UCSD-AML1 (cell line): ENCODE measurements at regions not wholly inside any gene's neighbourhood (a gene's known extent, or its start where the extent isn't known, plus 50 kb on each side); places are given as distances from the start of the nearest gene placed in this dataset.

Experiments used
- DNase-seq: peaks from one replicate; lab custom pipeline; 2025; ENCODE audit not compliant: unreplicated experiment; lab: John Stamatoyannopoulos, UW

DNA sequence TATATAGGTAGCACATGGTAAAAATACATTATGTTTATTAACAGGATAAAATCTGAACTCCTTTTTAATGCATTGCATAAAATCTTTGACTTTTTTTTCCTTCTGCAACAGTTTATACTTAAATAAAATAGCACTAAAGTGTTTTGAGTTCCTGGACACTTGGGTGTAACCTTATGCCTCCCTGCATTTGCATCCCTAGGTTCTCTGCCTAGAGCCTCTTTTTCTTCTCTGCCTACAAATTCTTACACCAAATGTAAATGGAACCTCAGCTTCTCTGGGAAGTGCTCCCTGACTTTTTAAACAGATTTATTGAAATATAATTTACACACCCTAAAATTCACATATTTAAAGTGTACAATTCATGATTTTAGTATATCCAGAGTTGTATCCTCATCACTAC lies 1017.6 kb downstream of the CNTNAP5 start:
- DNase-seq: no peak

DNA sequence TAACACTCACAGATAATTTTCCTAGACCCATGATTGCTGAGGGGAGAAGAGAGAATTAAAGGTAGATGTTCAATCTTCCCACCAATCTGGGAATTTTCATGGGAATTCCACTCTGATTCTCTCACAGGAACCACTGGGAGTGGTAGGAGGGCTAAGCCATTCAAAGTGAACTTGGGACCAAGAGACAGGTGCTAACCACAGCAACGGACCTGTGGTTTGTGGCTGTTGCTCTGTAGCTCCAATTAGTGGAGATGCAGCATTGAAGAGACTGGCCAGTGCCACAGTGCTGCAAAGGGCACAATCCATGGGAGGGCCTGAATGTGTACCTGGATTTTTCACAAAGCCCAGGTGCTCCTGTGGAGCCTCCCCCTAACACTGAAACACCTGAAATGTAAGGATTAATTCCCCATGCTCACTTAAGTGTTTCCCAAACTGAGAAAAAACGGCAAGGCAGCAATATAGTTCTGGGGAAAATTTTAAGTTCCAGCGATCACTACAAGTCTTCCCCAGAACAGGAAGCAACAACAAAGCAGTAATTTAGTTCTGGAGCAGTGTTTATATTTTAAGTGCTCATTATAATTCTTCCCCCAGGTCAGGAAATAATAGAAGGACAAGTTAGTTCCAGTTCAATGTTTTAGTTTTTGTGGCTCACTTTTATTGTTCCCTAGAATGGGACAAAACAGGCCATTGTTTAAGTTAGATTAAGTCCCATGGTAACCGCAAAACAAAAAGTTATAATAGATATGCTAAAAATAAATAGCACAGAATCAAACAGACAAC lies 1045.8 kb downstream of the CNTNAP5 start:
- no peak for DNase-seq

DNA sequence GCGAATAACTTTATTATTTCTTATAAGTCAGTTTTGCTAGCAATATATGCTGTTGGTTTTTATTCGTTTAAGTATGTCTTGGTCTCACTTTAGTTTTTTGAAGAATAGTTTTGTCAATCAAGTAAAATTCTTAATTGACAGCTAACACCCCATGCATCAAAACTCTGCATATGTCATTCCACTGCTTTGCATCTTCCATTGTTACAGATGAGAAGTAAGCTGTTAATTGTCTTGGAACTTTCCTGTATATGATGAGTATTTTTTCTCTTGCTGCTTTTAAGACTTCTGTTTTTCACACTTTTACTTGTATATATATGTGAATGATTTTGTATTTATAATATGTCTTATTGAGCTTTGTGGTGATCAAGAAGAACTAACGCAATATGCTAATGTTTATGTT lies 1048.4 kb downstream of the CNTNAP5 start:
- DNase-seq: no peak

DNA sequence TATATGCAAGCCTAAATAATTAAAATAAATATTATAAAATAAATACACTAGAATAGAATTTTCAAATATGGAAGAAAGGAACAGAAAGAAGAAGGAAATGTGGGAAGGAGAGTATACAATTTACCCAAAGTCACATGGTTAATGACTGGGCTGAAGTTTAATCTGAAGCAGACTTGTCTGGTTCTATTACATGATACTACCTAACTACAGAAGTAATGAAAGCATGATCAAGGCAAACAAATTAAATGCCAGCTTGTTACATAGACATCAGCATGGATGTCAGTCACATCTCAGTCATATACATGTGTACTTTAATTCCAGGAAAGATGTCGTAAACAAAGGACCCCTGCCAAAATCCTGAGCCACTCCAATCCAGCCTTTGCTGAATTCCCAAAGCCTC lies 1060.8 kb downstream of the CNTNAP5 start:
- DNase-seq: no peak

DNA sequence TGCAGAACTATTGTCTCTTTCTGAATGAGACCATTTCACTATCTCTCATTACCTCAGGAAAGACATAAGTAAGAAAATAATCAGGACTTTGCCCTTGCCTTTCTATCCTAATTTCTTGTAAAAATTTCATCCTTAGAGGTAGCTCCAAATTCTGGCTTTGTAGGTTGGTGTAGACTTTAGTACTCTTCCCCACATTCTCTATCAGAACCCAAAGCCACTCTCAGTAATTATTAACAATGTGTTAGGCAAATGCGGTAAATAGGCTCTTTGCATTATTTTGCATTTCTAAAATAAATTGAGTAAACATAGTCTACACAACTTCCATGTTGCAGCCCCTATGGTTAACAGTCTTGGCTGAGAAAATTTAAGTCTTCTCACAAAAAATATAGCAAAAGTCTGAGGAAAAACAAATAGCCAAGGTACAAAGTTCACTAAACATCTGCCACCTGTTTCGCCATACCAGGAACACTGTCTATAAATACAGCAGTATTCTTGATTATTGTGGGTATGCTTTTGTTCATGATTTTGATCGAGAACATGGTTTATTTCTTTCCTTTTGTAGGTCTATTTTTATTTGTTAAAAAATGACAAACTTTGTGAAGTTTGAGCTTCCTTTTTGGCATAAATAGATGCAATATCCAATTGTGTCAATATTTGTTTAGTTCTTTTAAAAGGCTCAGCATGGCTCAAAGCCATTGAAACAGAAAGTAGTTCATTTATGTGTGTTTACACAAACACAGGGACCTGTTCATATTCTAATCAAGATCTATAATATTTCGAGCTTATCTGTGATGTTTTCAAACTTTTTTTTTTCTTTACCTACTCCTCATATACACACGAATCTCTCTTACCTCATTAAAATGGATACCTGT lies 1061.5 kb downstream of the CNTNAP5 start:
- no peak for DNase-seq

DNA sequence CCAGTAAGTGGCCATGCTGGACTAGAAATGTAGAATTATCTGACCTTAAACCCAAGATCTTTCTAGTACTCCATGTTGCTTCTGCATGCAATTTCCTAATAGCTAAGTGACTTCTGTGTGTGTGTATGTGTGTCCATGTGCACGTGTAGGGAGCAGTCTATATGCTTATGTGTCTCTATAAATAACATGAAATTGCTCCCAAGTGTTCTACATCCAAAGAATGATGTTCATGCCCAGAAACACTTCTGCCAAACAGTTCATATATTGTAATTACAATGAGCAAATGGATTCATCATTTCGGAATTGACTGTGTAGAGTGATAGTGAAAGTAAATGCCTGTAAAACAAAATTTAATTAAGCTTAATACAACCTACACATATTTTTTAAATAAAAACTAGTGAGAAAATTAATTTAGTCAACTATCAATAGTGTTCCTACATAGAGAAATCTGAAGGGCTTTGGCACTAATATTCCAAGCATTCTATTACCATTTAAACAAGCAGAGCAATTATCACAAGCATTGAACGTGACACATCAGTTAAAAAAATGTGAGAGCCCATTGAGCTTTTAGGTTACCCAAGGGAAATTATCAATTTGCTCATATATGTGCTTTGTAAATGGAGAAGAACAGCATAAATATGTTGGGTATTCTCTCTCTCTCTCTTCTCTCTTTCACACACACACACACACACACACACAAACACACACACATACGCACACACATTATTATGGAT lies 1067.4 kb downstream of the CNTNAP5 start:
- no peak for DNase-seq

DNA sequence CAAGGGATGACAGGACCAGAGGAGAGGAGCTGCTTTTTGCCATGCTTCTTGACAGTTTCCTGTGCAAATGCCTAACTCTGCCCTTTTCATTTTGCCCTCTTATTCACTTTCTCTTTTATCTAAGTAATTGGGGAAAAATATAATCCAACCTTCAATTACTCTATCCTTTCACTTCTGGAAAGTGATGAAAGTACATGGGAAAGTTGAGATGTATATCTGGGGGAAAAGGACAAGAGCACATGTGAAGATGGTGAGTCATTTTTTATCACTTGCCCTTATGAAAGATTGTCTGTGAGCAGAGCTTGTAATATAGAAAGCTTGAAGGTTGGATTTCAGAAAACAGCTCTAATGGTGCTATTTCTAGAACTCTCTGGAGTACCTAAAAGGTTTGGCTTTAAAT lies 1070.7 kb downstream of the CNTNAP5 start:
- no peak for DNase-seq

DNA sequence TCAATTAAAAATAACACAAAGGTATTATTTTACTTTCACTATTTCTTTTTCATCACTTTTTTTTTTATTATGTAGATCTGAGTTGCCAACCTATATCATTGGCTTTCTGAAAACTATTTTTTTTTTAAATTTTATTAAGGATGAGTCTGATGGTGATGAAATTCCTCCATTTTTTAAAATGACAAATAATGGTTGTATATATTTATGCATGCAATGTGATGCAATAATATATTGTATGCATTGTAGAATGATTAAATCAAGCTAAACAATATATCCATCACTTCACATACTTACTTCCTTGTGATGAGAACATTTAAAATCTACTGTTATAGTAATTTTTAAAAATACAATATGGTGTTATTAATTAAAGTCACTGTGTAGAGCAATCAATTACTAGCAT lies 1081.6 kb downstream of the CNTNAP5 start:
- DNase-seq: no peak

DNA sequence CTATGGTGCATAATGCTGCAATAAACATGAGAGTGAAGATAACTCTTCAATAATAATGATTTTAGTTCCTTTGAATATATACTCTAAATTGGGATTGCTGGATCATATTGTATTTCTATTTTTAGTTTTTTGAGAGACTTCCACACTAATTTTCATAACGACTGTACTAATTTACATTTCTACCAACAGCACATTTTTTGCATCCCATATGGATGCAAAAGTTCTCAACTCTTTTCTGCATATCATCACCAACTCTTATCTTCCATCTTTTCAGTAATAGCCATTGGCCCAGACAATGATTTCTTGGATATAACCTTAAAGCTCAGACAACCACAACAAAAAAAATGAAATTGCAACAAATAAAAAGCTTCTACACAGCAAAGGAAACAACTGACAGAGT lies 1082.4 kb downstream of the CNTNAP5 start:
- no peak for DNase-seq

DNA sequence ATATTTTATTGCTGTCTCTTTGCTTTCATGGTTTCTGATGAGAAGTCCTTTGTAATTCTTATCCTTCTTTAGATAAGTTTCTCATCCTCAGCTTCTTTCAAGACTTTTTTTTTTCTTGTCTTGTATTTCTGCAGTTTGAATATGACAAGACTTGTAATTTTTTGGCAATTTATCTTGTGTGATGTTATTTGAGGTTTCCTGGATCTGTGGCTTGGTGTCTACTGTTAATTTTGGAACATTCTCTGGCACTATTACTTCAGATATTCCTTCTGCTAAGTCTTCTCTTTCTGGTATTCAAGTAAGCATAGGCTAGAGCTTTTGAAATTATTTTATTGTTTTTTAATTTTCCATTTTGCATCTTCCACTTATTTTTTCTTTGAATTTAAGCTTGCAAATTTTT lies 1083.2 kb downstream of the CNTNAP5 start:
- DNase-seq: no peak

DNA sequence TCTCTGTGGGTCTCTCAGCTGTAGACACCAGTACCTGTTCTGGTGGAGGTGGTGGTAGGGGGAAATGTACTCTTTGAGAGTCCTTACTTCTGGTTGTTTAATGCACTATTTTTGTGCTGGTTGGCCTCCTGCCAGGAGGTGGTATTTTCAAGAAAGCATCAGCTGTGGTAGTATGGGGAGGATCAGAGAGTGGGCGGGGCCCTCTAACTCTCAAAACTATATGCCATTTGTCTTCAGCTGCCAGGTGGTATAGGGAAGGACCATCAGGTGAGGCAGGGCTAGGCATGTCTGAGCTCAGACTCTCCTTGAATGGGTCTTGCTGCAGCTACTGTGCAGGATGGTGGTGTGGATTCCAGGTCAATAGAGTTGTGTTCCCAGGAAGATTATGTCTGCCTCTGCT lies 1100.8 kb downstream of the CNTNAP5 start:
- DNase-seq: no peak

DNA sequence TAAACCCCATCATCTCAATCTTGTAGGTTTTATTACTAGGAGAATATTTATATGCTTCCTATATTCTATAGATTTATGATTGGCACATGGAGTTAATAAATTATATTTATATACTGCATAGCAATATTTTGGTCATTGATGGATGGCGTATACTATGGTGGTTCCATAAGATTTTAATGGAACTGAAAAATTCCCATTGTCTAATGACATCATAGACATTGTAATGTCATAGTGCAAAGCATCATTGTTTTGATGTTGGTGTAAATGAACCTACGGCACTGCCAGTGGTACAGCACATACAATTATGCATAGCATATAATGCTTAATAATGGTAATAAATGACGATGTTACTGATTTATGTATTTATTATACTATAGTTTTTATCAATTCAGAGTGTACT lies 1135.9 kb downstream of the CNTNAP5 start:
- no peak for DNase-seq

DNA sequence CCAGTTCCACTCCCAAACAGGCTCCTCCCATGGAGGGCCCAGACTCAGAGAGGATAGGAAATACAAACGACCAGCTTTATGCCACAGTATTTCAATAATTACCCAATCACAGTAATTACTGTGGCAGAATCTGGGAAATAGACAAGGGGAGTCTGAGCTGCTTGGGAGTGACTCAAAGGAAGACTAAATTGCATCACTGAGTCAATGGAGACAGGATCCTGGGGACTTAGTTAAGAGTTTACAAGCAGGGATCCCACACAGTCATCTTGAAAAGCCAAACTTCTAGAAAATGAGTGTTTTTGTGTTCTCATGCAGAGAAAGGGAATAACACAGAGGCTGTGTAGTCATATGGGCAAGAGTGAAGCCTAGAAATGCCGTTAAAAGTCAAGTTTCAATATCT lies 1142.1 kb downstream of the CNTNAP5 start:
- no peak for DNase-seq

DNA sequence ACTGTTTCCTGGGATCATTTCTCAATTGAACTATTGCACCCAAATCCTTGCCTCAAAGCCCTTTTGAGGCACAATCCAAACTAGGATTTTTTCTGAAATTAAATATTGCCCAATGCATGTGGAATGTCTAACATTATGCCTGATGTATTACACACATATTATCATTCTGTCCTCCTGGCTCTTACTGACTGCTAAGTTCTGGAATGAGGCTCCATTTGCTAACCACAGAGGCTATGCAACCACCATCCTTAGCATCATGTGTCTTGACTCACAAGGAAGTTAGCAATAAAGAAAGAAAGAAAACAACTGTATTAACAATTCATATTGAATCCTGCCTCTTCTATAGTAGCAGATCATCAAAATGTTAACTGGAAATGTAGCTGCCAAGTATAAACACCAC lies 1142.7 kb downstream of the CNTNAP5 start:
- no peak for DNase-seq

DNA sequence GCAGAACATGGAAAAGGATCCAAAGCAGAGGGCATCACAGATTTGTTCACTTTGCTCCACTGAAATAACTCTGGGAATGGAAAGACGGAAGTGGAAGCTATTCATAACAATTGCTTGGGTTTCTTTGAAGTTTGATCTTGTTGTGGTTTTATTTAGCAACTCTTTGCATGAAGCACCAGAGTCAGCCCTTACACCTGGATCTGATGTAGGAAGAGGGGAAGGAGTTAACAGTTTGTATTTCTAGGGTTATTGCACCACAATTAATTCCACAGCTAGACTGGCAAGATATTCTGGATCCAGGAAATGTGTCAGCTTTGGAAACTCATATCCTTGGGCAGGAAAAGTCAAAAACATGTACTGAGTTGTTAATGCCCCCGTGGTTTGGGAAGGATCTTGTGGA lies 1143.4 kb downstream of the CNTNAP5 start:
- no peak for DNase-seq

DNA sequence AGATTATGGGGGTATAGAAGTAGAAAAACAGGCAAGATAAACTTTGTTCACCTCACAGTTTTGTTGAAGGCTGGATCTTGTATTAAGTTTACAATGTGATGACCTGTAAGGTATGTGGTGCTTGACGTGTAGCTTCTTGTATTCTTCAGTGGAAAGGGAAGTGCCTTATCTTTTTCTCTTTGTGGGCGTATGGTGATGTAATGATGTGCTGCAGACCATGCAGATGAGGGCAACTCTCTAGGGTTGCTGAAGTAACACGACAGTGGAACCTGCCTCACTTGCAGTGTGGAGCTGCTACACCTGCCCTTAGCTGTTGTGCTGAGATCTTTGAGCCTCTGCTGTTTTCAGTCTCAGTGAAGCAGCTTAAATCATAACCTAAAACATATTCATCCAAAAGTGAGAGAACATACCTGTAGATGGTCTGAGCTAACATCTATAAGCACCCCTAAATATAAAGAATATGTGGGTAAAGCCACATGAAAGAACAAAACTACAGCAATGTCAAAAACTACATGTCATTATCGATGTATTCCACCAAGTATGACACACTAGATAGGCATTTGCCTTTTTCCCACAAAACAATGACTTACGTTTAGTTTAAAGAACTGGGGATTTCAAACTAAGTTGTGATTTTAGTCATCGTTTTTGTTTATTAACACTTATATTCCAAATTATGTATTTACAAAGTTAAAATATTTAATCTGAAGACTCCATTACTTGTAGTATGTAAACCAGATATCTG lies 1144.1 kb downstream of the CNTNAP5 start:
- no peak for DNase-seq

DNA sequence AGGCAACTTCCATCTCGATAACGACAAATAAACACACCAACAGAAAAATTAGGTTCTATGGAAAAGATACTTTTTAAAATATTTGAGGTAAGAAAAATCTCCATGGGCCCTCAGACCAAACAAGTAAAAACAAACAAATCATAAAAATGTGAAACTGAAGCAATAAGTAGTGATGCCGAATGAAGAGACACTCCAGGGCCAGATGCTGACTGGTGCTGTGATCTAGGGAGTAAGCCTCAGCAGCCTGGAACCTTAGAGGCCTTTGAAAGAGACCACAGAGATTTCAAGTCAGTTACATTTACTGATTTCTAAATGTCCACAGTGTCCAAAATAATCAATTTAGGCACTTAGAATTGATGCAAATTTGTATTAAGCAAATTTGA lies 1144.7 kb downstream of the CNTNAP5 start:
- no peak for DNase-seq

DNA sequence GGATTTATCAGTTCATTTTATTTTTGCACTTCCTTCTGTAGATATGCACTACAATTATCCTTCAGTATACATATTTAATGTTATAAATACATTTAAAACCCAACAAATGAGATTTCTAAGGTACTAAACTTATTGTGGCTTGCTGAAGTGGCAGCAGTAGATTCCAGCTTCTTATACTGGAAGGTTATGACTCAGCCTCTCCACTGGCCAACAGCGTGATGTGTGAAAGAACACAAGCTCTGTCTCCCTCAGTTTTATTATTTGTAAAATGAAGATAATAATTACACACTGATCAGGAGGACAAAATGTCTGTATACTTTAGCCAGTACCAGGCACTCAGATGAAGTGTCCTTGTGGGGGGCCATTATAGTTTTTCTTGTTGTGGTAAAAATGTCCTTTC lies 1147.1 kb downstream of the CNTNAP5 start:
- no peak for DNase-seq

DNA sequence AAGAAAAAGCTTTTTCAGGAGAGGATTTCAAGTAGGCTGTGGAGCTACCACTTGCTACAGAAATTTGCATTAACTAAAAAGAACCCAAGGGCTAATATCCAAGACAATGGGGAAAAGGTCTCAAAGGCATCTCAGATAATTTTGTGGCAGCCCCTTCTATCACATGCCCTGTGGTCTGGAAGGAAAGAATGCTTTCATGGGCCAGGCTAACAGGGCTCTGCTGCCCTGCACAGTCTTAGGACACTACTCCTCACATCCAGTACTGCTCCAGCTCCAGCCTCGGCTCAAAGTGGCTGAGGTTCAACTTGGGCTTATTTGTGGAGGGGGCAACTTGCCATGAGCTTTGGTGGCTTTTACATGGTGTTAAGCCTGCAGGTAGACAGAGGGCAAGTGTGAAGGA lies 1150.3 kb downstream of the CNTNAP5 start:
- DNase-seq: no peak

DNA sequence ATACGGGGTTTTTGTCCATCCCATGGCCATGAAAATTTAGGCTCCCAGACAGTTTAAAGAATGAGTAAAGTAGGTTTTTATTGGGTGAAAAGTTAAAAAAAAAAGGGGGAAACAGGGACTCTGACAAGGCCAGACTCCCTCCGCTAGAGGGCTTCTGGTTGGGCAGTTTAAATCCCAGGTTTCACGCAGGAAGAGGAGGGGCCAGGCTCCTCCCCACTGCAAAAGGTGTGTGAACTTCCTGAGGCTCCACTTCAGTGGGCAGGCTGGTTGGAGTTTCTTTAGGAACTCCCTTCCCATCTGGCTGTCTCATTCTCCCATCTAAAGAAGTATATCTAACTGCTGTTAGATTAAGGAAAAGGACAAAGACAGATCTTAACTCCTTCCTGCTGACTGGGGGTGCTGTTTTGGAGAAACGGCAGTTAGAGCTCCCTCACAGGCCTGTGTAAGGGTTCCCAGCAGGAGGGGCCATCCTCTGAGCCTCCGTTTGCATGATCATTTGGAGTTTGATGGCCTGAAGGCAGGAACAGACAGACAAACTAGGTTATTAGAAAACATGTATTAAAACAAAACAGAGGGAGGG lies 1160.7 kb downstream of the CNTNAP5 start:
- DNase-seq: no peak

DNA sequence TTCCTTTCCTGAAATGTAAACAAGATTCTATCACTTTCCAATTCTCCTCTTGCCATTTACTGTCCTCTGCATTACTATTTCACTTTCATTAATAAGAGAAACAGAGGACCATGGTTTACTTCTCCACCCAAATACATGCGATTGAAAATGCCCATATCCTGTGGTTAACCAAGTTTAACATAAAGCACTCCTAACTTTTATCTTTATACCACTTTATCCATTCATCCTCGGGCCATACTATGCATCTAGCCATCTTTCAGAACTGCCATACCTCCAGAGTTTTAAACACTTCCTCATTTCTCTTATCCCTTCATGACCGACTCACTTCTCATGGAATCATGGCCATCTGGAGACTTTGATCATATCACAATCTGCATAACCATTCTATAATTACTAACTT lies 1182.3 kb downstream of the CNTNAP5 start:
- DNase-seq: no peak
